NCI-H146 treated with DMSO at 0.1 percent for 48 hours (cell line): ENCODE measurements at regions not wholly inside any gene's neighbourhood (a gene's known extent, or its start where the extent isn't known, plus 50 kb on each side); places are given as distances from the start of the nearest gene placed in this dataset.

ENCODE experiments used
- DNase-seq: peaks from one replicate; lab custom pipeline; 2025; ENCODE audit not compliant: unreplicated experiment; lab: John Stamatoyannopoulos, UW

GRCh38 chr12:39240587-39240986 is 202.3 kb downstream of the KIF21A start:
- DNase-seq: no peak

- DNase-seq: no peak
Observed at GRCh38 chr12:39239490-39240486, 203.1 kb downstream of the KIF21A start.

GRCh38 chr12:39237004-39237403 is 205.9 kb downstream of the KIF21A start:
- DNase-seq: no peak

GRCh38 chr12:39235990-39236767 is 206.7 kb downstream of the KIF21A start:
- DNase-seq: no peak

GRCh38 chr12:39230086-39230485 is 212.8 kb downstream of the KIF21A start:
- no peak for DNase-seq

- DNase-seq: no peak
Observed at GRCh38 chr12:39227218-39227617, 215.7 kb downstream of the KIF21A start.

GRCh38 chr12:39224971-39225370 is 217.9 kb downstream of the KIF21A start:
- DNase-seq: no peak

- no peak for DNase-seq
Observed at GRCh38 chr12:39205969-39206368, 237.0 kb downstream of the KIF21A start.

- DNase-seq: no peak
Observed at GRCh38 chr12:39199351-39199750, 243.6 kb downstream of the KIF21A start.

- DNase-seq: no peak
Observed at GRCh38 chr12:39188689-39189088, 254.2 kb downstream of the KIF21A start.

GRCh38 chr12:39186744-39187143 is 256.2 kb downstream of the KIF21A start:
- DNase-seq: no peak

GRCh38 chr12:39178837-39179236 is 264.1 kb downstream of the KIF21A start:
- no peak for DNase-seq

- no peak for DNase-seq
Observed at GRCh38 chr12:39176356-39176755, 266.6 kb downstream of the KIF21A start.

- no peak for DNase-seq
Observed at GRCh38 chr12:39173726-39174125, 268.3 kb upstream of the CPNE8 start.

- DNase-seq: no peak
Observed at GRCh38 chr12:39165338-39165737, 259.9 kb upstream of the CPNE8 start.

GRCh38 chr12:39161465-39162085 is 256.2 kb upstream of the CPNE8 start:
- no peak for DNase-seq

- DNase-seq: no peak
Observed at GRCh38 chr12:39157696-39158342, 252.4 kb upstream of the CPNE8 start.

GRCh38 chr12:39145175-39145999 is 240.0 kb upstream of the CPNE8 start:
- DNase-seq: no peak

- no peak for DNase-seq
Observed at GRCh38 chr12:39144613-39145061, 239.2 kb upstream of the CPNE8 start.

GRCh38 chr12:39138268-39138667 is 232.9 kb upstream of the CPNE8 start:
- no peak for DNase-seq
